H9 (cell line): ENCODE measurements at regions not wholly inside any gene's neighbourhood (a gene's known extent, or its start where the extent isn't known, plus 50 kb on each side); places are given as distances from the start of the nearest gene placed in this dataset.

Experiments used
- DNase-seq: peaks from one replicate; pipeline ENCODE4 v3.0.0-alpha.2; 2017
- H2AFZ ChIP-seq: one replicate; pipeline ENCODE4 v1.6.1; 2013; ENCODE audit warnings: mild to moderate bottlenecking, low read length, control low read depth, moderate library complexity
- H2AK5ac ChIP-seq: 2 replicates; pipeline ENCODE4 v1.6.1; 2013; ENCODE audit warnings: low read length, control low read depth, mixed read lengths; ENCODE audit not compliant: insufficient read length
- H2BK120ac ChIP-seq: one replicate; pipeline ENCODE4 v1.6.1; 2013; ENCODE audit warnings: low read depth, mild to moderate bottlenecking, low read length, control low read depth, inconsistent platforms; ENCODE audit not compliant: poor library complexity, severe bottlenecking
- H2BK12ac ChIP-seq: 2 replicates; pipeline ENCODE4 v1.6.1; 2013; ENCODE audit warnings: low read length, control low read depth, mixed read lengths, low read depth; ENCODE audit not compliant: insufficient read length
- H2BK15ac ChIP-seq: 2 replicates; pipeline ENCODE4 v1.6.1; 2013; ENCODE audit warnings: low read depth, low read length, control low read depth
- H2BK20ac ChIP-seq: one replicate; pipeline ENCODE4 v1.6.1; 2013; ENCODE audit warnings: low read depth, mild to moderate bottlenecking, low read length, control low read depth, inconsistent platforms; ENCODE audit not compliant: poor library complexity, severe bottlenecking
- H2BK5ac ChIP-seq: 2 replicates; pipeline ENCODE4 v1.6.1; 2013; ENCODE audit warnings: low read length, control low read depth, mixed read lengths; ENCODE audit not compliant: insufficient read length
- H3K14ac ChIP-seq: 2 replicates; pipeline ENCODE4 v1.6.1; 2013; ENCODE audit warnings: low read length, control low read depth; ENCODE audit not compliant: insufficient read depth
- H3K18ac ChIP-seq: 2 replicates; pipeline ENCODE4 v1.6.1; 2013; ENCODE audit warnings: low read depth, mild to moderate bottlenecking, mixed read lengths, low read length, control low read depth; ENCODE audit not compliant: insufficient read length
- H3K23ac ChIP-seq: 2 replicates; pipeline ENCODE4 v1.6.1; 2013; ENCODE audit warnings: low read length, control low read depth, mixed read lengths, low read depth; ENCODE audit not compliant: insufficient read length
- H3K23me2 ChIP-seq: 2 replicates; pipeline ENCODE4 v1.6.1; 2013; ENCODE audit warnings: low read depth, mild to moderate bottlenecking, mixed read lengths, low read length, control low read depth; ENCODE audit not compliant: insufficient read length, poor library complexity, severe bottlenecking
- H3K27ac ChIP-seq: 2 replicates; pipeline ENCODE4 v1.5.1; 2013; ENCODE audit warnings: low read length, control low read depth, mixed read lengths, low read depth; ENCODE audit not compliant: insufficient read length
- H3K27me3 ChIP-seq: 2 replicates; pipeline ENCODE4 v1.6.1; 2013; ENCODE audit warnings: low read length, control low read depth, inconsistent platforms; ENCODE audit not compliant: insufficient read depth
- H3K4ac ChIP-seq: 2 replicates; pipeline ENCODE4 v1.6.1; 2013; ENCODE audit warnings: low read depth, mild to moderate bottlenecking, control low read depth, inconsistent platforms, low read length, moderate library complexity
- H3K4me1 ChIP-seq: 2 replicates; pipeline ENCODE4 v1.6.1; 2013; ENCODE audit warnings: low read length, control low read depth, inconsistent platforms; ENCODE audit not compliant: insufficient read depth
- H3K4me2 ChIP-seq: 2 replicates; pipeline ENCODE4 v1.6.1; 2013; ENCODE audit warnings: low read length, control low read depth, mixed read lengths; ENCODE audit not compliant: insufficient read length, insufficient read depth
- H3K56ac ChIP-seq: 2 replicates; pipeline ENCODE4 v1.6.1; 2013; ENCODE audit warnings: low read depth, mild to moderate bottlenecking, mixed read lengths, low read length, control low read depth; ENCODE audit not compliant: insufficient read length
- H3K79me1 ChIP-seq: 2 replicates; pipeline ENCODE4 v1.6.1; 2013; ENCODE audit warnings: low read depth, mild to moderate bottlenecking, moderate library complexity, low read length, control low read depth, inconsistent platforms; ENCODE audit not compliant: insufficient read depth, poor library complexity, severe bottlenecking
- H3K79me2 ChIP-seq: 2 replicates; pipeline ENCODE4 v1.6.1; 2013; ENCODE audit warnings: low read length, control low read depth, inconsistent platforms; ENCODE audit not compliant: insufficient read depth
- H3K9ac ChIP-seq: 2 replicates; pipeline ENCODE4 v1.6.1; 2013; ENCODE audit warnings: low read length, control low read depth, mixed read lengths; ENCODE audit not compliant: insufficient read length; ENCODE audit errors: extremely low read depth
- H3K9me3 ChIP-seq: one replicate; pipeline ENCODE4 v1.6.1; 2013; ENCODE audit warnings: low read depth, low read length, inconsistent platforms; ENCODE audit not compliant: control insufficient read depth
- H3T11ph ChIP-seq: one replicate; pipeline ENCODE4 v1.6.1; 2013; ENCODE audit warnings: mild to moderate bottlenecking, low read length, control low read depth, inconsistent platforms
- H4K20me1 ChIP-seq: one replicate; pipeline ENCODE4 v1.6.1; 2013; ENCODE audit not compliant: control insufficient read depth, insufficient read length, insufficient read depth
- H4K5ac ChIP-seq: 2 replicates; pipeline ENCODE4 v1.6.1; 2013; ENCODE audit warnings: low read depth, mild to moderate bottlenecking, mixed read lengths, low read length, control low read depth; ENCODE audit not compliant: insufficient read length
- H4K8ac ChIP-seq: replicated peaks from 2 replicates; pipeline ENCODE4 v1.6.1; 2013; ENCODE audit warnings: low read length, control low read depth, mixed read lengths, low read depth; ENCODE audit not compliant: insufficient read length
- H4K91ac ChIP-seq: 2 replicates; pipeline ENCODE4 v1.6.1; 2013; ENCODE audit warnings: low read depth, mild to moderate bottlenecking, moderate library complexity, mixed read lengths, low read length, control low read depth; ENCODE audit not compliant: insufficient read length
- H3K27ac Mint-ChIP-seq, 3 experiments: 2 replicates in 2 of 3; 3 replicates in 1 of 3; pipeline ENCODE4 v1.8.0; 2020 to 2021; ENCODE audit warnings: mixed read lengths in 3 of 3, mild to moderate bottlenecking in 1 of 3, moderate library complexity in 1 of 3
- H3K27me3 Mint-ChIP-seq: 2 replicates; pipeline ENCODE4 v1.8.0; 2021; ENCODE audit warnings: low read depth, mild to moderate bottlenecking, moderate library complexity, mixed read lengths
- H3K36me3 Mint-ChIP-seq, 3 experiments: 2 replicates in 2 of 3; 3 replicates in 1 of 3; pipeline ENCODE4 v1.8.0; 2020 to 2021; ENCODE audit warnings: low read depth in 3 of 3, mixed read lengths in 3 of 3; ENCODE audit not compliant: insufficient read depth in 1 of 3
- H3K4me1 Mint-ChIP-seq, 2 experiments: 2 replicates each; pipeline ENCODE4 v1.8.0; 2020; ENCODE audit warnings: mixed read lengths in 2 of 2
- H3K4me3 Mint-ChIP-seq, 2 experiments: 2 replicates in 1 of 2; 3 replicates in 1 of 2; pipeline ENCODE4 v1.8.0; 2020 to 2021; ENCODE audit warnings: mild to moderate bottlenecking in 2 of 2, mixed read lengths in 2 of 2, moderate library complexity in 1 of 2
- H3K9me3 Mint-ChIP-seq, 2 experiments: 2 replicates in 1 of 2; 3 replicates in 1 of 2; pipeline ENCODE4 v1.8.0; 2020; ENCODE audit warnings: mild to moderate bottlenecking in 2 of 2, mixed read lengths in 2 of 2, moderate library complexity in 1 of 2
- CTCF ChIP-seq: fragments of 200-600 bp; sonication (generic); conservative IDR thresholded peaks from 3 replicates; pipeline ENCODE4 v1.8.0; 2021; ENCODE audit warnings: antibody characterized with exemption, mild to moderate bottlenecking
- WGBS: extraction: QIAGEN DNeasy Blood & Tissue Kit; methylation state at CpG from one replicate; pipeline ENCODE4 v1.1.7; 2013; ENCODE audit warnings: missing lambda C conversion rate, low lambda C conversion rate, mixed read lengths; ENCODE audit not compliant: insufficient read length; ENCODE audit errors: extremely low coverage; 5-methylcytosine and 5-hydroxymethylcytosine counted together

- Histone ChIP-seq H4K8ac (no peak overlapping the region), H3K23ac (no peak overlapping the region), H3K79me1 (no peaks in the 10 kb centered on the region), H2BK120ac (no peak overlapping the region), H4K5ac (no peak overlapping the region), H3K9me3 (no peaks in the 10 kb centered on the region), H3K27me3 (no peaks in the 10 kb centered on the region), H2BK5ac (no peak overlapping the region), H2AK5ac (no peak overlapping the region), H3K14ac (no peak overlapping the region), H3K4ac (no peak overlapping the region), H3K9ac (no peak overlapping the region), H4K20me1 (no peaks in the 10 kb centered on the region), H3K79me2 (no peaks in the 10 kb centered on the region), H4K91ac (no peak overlapping the region), H2BK20ac (no peak overlapping the region), H2BK12ac (no peak overlapping the region), H3K27ac (no peak overlapping the region), H2BK15ac (no peak overlapping the region), H3K4me1 (no peaks in the 10 kb centered on the region; the same call in 1 of the 2 replicates), H3K18ac (no peak overlapping the region), H3K56ac (no peak overlapping the region), H3K23me2 (no peaks in the 10 kb centered on the region), H3T11ph (no peak overlapping the region), H3K4me2 (no peak overlapping the region), H2AFZ (no peak overlapping the region)
- Mint-ChIP-seq H3K27ac (no peak overlapping the region), H3K36me3 (peaks cover 0 to 2% (median 0%) of the 10 kb centered on the region in 3 experiments; a peak in 1 of 7 replicates), H3K4me3 (no peak overlapping the region), H3K9me3 (no peaks in the 10 kb centered on the region; a peak in 2 of 5 replicates), H3K27me3 (no peaks in the 10 kb centered on the region), H3K4me1 (peaks cover 2 to 3% of the 10 kb centered on the region in 2 experiments; a peak in 1 of 4 replicates)
- DNase-seq: no peak
- no peak for TF ChIP-seq CTCF
- WGBS: no CpG with 5 or more reads among the region's 4 CpGs
Measured at GRCh38 chr12:78361683-78362082, 502.9 kb upstream of the SYT1 start.
